ENCODE measurements at regions not wholly inside any gene's neighbourhood (a gene's known extent, or its start where the extent isn't known, plus 50 kb on each side); places are given as distances from the start of the nearest gene placed in this dataset.

GRCh38 chr4:43341741-43342140 lies 449.2 kb downstream of the GRXCR1 start:
- no peaks in the 10 kb centered on the region for H3K79me2 ChIP-seq (ENCODE audit: insufficient read depth, low read length)
- DNase-seq (ENCODE audit: low spot score) (no peak), ATAC-seq (no peak), FAIRE-seq (no peak)
- ChIA-PET POLR2A (no interaction called here), CTCF (ENCODE audit: low intra/inter-chr PET ratio, low total read pairs) (no interaction called here)
- in situ Hi-C loops (cut with HindIII; ENCODE audit: extremely low pct_ligation_motif_present, low pct_unique_long_range_greater_than_20kb) (no loop called here), intact Hi-C loops (cut with micrococcal nuclease; ENCODE audit: unreplicated experiment) (no loop called here)
- H3K4me1 ChIP-seq (ENCODE audit: insufficient read depth, low read length) = no peaks in the 10 kb centered on the region
- BruUV-seq (replicated peaks) = no TSS peak
- H2AFZ ChIP-seq (ENCODE audit: low read length) = no peak overlapping the region
- WGBS (ENCODE audit: low lambda C conversion rate) = 62% methylated on average over 2 of the region's 2 CpGs
- no peaks in the 10 kb centered on the region for H4K20me1 ChIP-seq (ENCODE audit: insufficient read depth, low read length)
- H3K4me3 ChIP-seq (replicated peaks in 1 of 3; ENCODE audit: insufficient read depth in 1 of 3, low read depth in 2 of 3, low read length in 3 of 3) = no peak overlapping the region
- H3K4me2 ChIP-seq (ENCODE audit: low read depth, low read length) = no peak overlapping the region
- no peaks in the 10 kb centered on the region for H3K36me3 ChIP-seq (replicated peaks in 1 of 2; ENCODE audit: control insufficient read depth in 1 of 2, insufficient read depth in 2 of 2, low read length in 2 of 2)
- no peaks in the 10 kb centered on the region for H3K27me3 ChIP-seq (ENCODE audit: control insufficient read depth in 1 of 2, insufficient read depth in 2 of 2, low read length in 2 of 2)
- TF ChIP-seq NBN (conservative IDR thresholded peaks at IDR 0.05) = no peak
- TF ChIP-seq SMARCC2 (IDR thresholded peaks at IDR 0.05) = no peak
- TF ChIP-seq ZNF484 (CRISPR knock-in tag; IDR thresholded peaks at IDR 0.05; ENCODE audit: borderline replicate concordance, low read depth) = no peak
- no peak for TF ChIP-seq ATF7 (IDR thresholded peaks at IDR 0.05)
- TF ChIP-seq ATF7 (CRISPR knock-in tag; IDR thresholded peaks at IDR 0.05) = no peak
- TF ChIP-seq ZFP36L2 (CRISPR knock-in tag; IDR thresholded peaks at IDR 0.05) = no peak
- no peak for TF ChIP-seq ZBTB4 (CRISPR knock-in tag; IDR thresholded peaks at IDR 0.05; ENCODE audit: borderline replicate concordance)
- no peak for TF ChIP-seq ZNF17 (CRISPR knock-in tag; IDR thresholded peaks at IDR 0.05)
- no peak for TF ChIP-seq ARHGAP35 (CRISPR knock-in tag; IDR thresholded peaks at IDR 0.05; ENCODE audit: borderline replicate concordance)
- no peak for TF ChIP-seq ZNF710 (CRISPR knock-in tag; IDR thresholded peaks at IDR 0.05; ENCODE audit: borderline replicate concordance)
- no peak for TF ChIP-seq DMAP1 (CRISPR knock-in tag; IDR thresholded peaks at IDR 0.05)
- TF ChIP-seq TEF (CRISPR knock-in tag; IDR thresholded peaks at IDR 0.05) = no peak
- no peak for TF ChIP-seq ZNF264 (CRISPR knock-in tag; IDR thresholded peaks at IDR 0.05)
- no peak for TF ChIP-seq ZSCAN30 (CRISPR knock-in tag; IDR thresholded peaks at IDR 0.05)
- TF ChIP-seq EED (CRISPR knock-in tag; IDR thresholded peaks at IDR 0.05) = no peak
- no peak for TF ChIP-seq KLF11 (CRISPR knock-in tag; IDR thresholded peaks at IDR 0.05)
- TF ChIP-seq XRCC5 (optimal IDR thresholded peaks at IDR 0.05; ENCODE audit: low read length) = no peak
- H3K9ac ChIP-seq (ENCODE audit: insufficient read depth, low read depth, low read length) = no peak overlapping the region
- H3K27ac ChIP-seq (ENCODE audit: extremely low read length, insufficient read depth, low read length) = no peak overlapping the region
- H3K9me3 ChIP-seq (ENCODE audit: low read length) = peaks cover 44% of the 10 kb centered on the region; the same call in 1 of the 2 replicates

Measured in HepG2 (cell line).